Endodermal cell (in vitro differentiated cells): ENCODE measurements at regions not wholly inside any gene's neighbourhood (a gene's known extent, or its start where the extent isn't known, plus 50 kb on each side); places are given as distances from the start of the nearest gene placed in this dataset.

Source experiments
- DNase-seq: peaks from one replicate; pipeline ENCODE4 v3.0.0-alpha.2; 2017
- H3K27ac ChIP-seq: 2 replicates; pipeline ENCODE4 v1.5.1; 2013; ENCODE audit warnings: mild to moderate bottlenecking, low read depth, low read length, moderate library complexity
- H3K27me3 ChIP-seq: 2 replicates; pipeline ENCODE4 v1.6.1; 2013; ENCODE audit warnings: mild to moderate bottlenecking, low read length, moderate library complexity; ENCODE audit not compliant: insufficient read depth, control insufficient read depth, poor library complexity, severe bottlenecking
- H3K36me3 ChIP-seq: 2 replicates; pipeline ENCODE4 v1.7.0; 2013; ENCODE audit warnings: mild to moderate bottlenecking, low read length, moderate library complexity; ENCODE audit not compliant: control insufficient read depth, insufficient read depth
- H3K4me1 ChIP-seq: one replicate; pipeline ENCODE4 v1.7.0; 2013; ENCODE audit warnings: low read length; ENCODE audit not compliant: control insufficient read depth, insufficient read depth
- H3K4me3 ChIP-seq: 2 replicates; pipeline ENCODE4 v1.5.1; 2013; ENCODE audit warnings: mild to moderate bottlenecking, low read length, moderate library complexity
- H3K9ac ChIP-seq: 2 replicates; pipeline ENCODE4 v1.6.1; 2013; ENCODE audit warnings: mild to moderate bottlenecking, low read length, moderate library complexity; ENCODE audit not compliant: poor library complexity, severe bottlenecking; ENCODE audit errors: extremely low read depth
- H3K9me3 ChIP-seq: 2 replicates; pipeline ENCODE4 v1.6.1; 2013; ENCODE audit warnings: mild to moderate bottlenecking, low read length, moderate library complexity; ENCODE audit not compliant: control insufficient read depth
- H3K27ac Mint-ChIP-seq: 2 replicates; pipeline ENCODE4 v1.8.0; 2020; ENCODE audit warnings: mixed read lengths
- H3K27me3 Mint-ChIP-seq: 2 replicates; pipeline ENCODE4 v1.8.0; 2021; ENCODE audit warnings: mild to moderate bottlenecking, mixed read lengths; ENCODE audit not compliant: insufficient read depth
- H3K36me3 Mint-ChIP-seq: 2 replicates; pipeline ENCODE4 v1.8.0; 2020; ENCODE audit warnings: low read depth, mixed read lengths
- H3K4me1 Mint-ChIP-seq: 2 replicates; pipeline ENCODE4 v1.8.0; 2020; ENCODE audit warnings: mixed read lengths
- H3K4me3 Mint-ChIP-seq: 2 replicates; pipeline ENCODE4 v1.8.0; 2020; ENCODE audit warnings: mild to moderate bottlenecking, moderate library complexity, mixed read lengths
- H3K9me3 Mint-ChIP-seq: 2 replicates; pipeline ENCODE4 v1.8.0; 2020; ENCODE audit warnings: mild to moderate bottlenecking, mixed read lengths
- WGBS, 2 experiments: methylation state at CpG; one replicate each; pipeline versions ENCODE4 v1.1.5 to v1.1.7; 2013; ENCODE audit warnings: missing lambda C conversion rate in 2 of 2, mixed read lengths in 1 of 2; ENCODE audit not compliant: insufficient coverage in 1 of 2, insufficient read length in 1 of 2; 5-methylcytosine and 5-hydroxymethylcytosine counted together
- TF ChIP-seq, protein P1 (sequence below): fragments of 200-600 bp; sonication (generic); conservative IDR thresholded peaks from 2 replicates; pipeline ENCODE4 v1.5.0; 2021; ENCODE audit warnings: antibody characterized with exemption, mild to moderate bottlenecking

DNA sequence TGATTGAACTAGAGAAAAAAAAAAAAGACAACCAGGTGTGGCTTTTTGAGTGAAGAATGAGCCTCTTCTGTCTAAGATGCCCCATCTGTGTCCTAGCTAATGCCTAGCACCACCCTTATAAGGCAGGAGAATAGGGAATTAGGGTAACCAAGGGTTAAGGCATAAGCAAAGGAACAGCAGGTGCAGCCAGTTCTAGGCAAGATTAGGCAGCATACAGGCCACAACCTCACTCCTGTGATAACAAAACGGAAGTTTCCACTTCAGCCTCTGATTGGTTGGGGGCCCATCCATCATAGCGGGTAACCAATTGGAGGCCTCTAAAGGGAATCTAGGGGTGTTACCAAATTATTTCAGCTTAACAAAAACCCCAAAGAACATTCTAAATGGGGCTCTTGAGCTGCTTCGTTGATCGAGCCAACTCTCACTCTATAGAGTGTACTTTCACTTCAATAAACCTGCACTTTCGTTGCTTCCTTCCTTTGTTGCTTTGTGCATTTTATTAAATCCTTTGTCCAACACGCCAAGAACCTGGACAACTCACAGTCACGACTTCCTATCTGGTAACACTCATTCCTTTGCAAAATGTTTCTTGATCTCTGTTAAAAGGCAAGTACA, 61.9 kb upstream of the TAGAP start:
- H3K9me3 Mint-ChIP-seq = no peaks in the 10 kb centered on the region
- DNase-seq = peak; percentile 94

DNA sequence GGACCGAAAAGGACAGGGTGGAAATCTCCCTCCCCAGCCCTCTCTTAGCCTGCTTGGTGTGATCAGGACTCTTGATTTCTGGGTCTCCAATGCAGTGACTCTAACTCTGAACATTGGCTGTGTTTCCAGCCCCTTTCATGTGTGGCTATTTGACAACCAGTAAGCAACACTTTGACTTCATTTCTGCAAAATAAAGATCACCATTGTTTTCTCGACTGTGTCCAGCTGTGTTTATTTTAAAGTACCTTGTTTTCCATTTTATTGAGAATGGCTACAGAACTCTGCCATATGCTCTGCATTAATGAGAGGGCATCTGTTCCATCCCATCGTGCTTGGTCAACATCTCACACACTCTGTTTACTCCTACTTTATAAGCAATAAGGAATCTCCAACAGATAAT, 60.9 kb upstream of the TAGAP start:
- WGBS, 2 experiments = 88 to 91% methylated on average over 3 of the region's 3 CpGs
- Mint-ChIP-seq H3K27ac (no peak overlapping the region), H3K36me3 (no peaks in the 10 kb centered on the region), H3K27me3 (no peaks in the 10 kb centered on the region), H3K4me1 (peaks cover 9% of the 10 kb centered on the region), H3K9me3 (no peaks in the 10 kb centered on the region), H3K4me3 (no peak overlapping the region)
- Histone ChIP-seq H3K27me3 (no peaks in the 10 kb centered on the region), H3K9me3 (no peaks in the 10 kb centered on the region), H3K4me3 (no peak overlapping the region), H3K9ac (no peak overlapping the region), H3K36me3 (no peaks in the 10 kb centered on the region), H3K4me1 (no peaks in the 10 kb centered on the region), H3K27ac (no peak overlapping the region)
- TF ChIP-seq, protein P1, sequence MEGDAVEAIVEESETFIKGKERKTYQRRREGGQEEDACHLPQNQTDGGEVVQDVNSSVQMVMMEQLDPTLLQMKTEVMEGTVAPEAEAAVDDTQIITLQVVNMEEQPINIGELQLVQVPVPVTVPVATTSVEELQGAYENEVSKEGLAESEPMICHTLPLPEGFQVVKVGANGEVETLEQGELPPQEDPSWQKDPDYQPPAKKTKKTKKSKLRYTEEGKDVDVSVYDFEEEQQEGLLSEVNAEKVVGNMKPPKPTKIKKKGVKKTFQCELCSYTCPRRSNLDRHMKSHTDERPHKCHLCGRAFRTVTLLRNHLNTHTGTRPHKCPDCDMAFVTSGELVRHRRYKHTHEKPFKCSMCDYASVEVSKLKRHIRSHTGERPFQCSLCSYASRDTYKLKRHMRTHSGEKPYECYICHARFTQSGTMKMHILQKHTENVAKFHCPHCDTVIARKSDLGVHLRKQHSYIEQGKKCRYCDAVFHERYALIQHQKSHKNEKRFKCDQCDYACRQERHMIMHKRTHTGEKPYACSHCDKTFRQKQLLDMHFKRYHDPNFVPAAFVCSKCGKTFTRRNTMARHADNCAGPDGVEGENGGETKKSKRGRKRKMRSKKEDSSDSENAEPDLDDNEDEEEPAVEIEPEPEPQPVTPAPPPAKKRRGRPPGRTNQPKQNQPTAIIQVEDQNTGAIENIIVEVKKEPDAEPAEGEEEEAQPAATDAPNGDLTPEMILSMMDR = no peak
- no peak for DNase-seq

More for the DNA sequence above, 61.9 kb upstream of the TAGAP start:
- Mint-ChIP-seq H3K4me1 (peaks cover 8% of the 10 kb centered on the region), H3K4me3 (no peak overlapping the region), H3K27ac (no peak overlapping the region), H3K36me3 (no peaks in the 10 kb centered on the region), H3K27me3 (no peaks in the 10 kb centered on the region)
- H3K27me3 ChIP-seq = no peaks in the 10 kb centered on the region
- H3K4me1 ChIP-seq = no peaks in the 10 kb centered on the region
- H3K9me3 ChIP-seq = no peaks in the 10 kb centered on the region
- TF ChIP-seq, protein P1 = no peak
- 70 to 75% methylated on average over 6 to 7 of the region's 7 CpGs for WGBS, 2 experiments
- H3K4me3 ChIP-seq = no peak overlapping the region
- H3K9ac ChIP-seq = no peak overlapping the region
- no peak overlapping the region for H3K27ac ChIP-seq
- no peaks in the 10 kb centered on the region for H3K36me3 ChIP-seq

DNA sequence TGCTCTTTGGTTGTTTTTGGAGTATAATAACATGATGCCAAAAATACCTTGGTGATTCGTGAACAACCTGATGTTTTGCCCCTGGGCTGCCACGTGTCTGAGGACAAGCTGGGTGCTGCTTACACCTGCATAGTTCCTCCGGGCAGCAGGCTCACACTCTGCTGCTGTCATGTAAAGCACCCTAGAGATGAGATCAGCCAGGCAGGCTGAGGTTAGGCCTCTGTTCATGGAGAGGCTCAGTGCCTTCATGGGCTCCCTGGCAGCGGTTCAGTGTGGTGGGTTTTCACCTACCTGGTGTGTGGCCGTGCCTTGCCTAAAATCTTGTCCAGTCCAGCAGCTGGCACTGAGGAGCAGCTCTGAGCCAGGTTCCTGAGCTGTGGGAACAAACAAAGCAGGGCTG, 60.1 kb upstream of the TAGAP start:
- Mint-ChIP-seq H3K4me3 (no peak overlapping the region), H3K27me3 (no peaks in the 10 kb centered on the region), H3K4me1 (peaks cover 8% of the 10 kb centered on the region), H3K27ac (no peak overlapping the region), H3K36me3 (no peaks in the 10 kb centered on the region), H3K9me3 (no peaks in the 10 kb centered on the region)
- Histone ChIP-seq H3K27ac (no peak overlapping the region), H3K36me3 (no peaks in the 10 kb centered on the region), H3K9ac (no peak overlapping the region), H3K27me3 (no peaks in the 10 kb centered on the region), H3K9me3 (no peaks in the 10 kb centered on the region), H3K4me1 (no peaks in the 10 kb centered on the region), H3K4me3 (no peak overlapping the region)
- 85 to 87% methylated on average over 5 of the region's 5 CpGs for WGBS, 2 experiments
- peak; percentile 38 for DNase-seq
- TF ChIP-seq, protein P1 = no peak
